ENCODE measurements at regions not wholly inside any gene's neighbourhood (a gene's known extent, or its start where the extent isn't known, plus 50 kb on each side); places are given as distances from the start of the nearest gene placed in this dataset.

DNA sequence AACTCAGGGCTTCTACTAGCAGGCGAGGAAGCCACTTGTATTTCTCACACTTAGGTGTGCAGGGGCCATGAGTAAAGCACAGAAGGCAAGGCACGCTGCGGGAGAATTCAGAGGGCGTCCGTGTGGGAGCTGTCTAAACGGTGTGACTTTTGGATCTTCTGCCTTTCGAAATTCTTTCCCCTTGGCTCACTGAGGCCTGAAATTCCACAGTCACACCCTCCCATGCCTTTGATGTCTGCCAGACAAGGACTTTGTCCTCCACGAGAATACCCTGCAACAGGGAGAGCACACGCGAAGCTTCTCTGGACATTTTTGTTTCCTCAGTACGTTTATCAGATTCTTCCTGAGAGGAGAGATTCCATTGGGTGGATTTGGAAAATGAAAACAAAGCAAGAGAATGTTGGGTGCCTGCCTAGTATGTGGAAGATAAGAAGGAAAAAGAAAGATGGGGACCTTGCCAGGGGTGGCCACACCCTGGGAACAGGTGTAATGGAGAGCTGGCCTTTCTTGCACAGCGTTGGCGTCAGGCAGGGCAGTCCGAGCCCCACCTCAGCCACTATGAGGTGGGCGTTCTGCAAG, 235.7 kb downstream of the MYLK4 start (continued):
- no peak for TF ChIP-seq ZNF530 (CRISPR knock-in tag; IDR thresholded peaks at IDR 0.05; ENCODE audit: low read depth)
- TF ChIP-seq, protein P1, sequence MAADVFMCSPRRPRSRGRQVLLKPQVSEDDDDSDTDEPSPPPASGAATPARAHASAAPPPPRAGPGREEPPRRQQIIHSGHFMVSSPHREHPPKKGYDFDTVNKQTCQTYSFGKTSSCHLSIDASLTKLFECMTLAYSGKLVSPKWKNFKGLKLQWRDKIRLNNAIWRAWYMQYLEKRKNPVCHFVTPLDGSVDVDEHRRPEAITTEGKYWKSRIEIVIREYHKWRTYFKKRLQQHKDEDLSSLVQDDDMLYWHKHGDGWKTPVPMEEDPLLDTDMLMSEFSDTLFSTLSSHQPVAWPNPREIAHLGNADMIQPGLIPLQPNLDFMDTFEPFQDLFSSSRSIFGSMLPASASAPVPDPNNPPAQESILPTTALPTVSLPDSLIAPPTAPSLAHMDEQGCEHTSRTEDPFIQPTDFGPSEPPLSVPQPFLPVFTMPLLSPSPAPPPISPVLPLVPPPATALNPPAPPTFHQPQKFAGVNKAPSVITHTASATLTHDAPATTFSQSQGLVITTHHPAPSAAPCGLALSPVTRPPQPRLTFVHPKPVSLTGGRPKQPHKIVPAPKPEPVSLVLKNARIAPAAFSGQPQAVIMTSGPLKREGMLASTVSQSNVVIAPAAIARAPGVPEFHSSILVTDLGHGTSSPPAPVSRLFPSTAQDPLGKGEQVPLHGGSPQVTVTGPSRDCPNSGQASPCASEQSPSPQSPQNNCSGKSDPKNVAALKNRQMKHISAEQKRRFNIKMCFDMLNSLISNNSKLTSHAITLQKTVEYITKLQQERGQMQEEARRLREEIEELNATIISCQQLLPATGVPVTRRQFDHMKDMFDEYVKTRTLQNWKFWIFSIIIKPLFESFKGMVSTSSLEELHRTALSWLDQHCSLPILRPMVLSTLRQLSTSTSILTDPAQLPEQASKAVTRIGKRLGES (CRISPR knock-in tag; IDR thresholded peaks at IDR 0.05; ENCODE audit: borderline replicate concordance), result 0 out of 2 replicates have a peak, but pooled peaks have one; percentile 64
- TF ChIP-seq, protein P2, sequence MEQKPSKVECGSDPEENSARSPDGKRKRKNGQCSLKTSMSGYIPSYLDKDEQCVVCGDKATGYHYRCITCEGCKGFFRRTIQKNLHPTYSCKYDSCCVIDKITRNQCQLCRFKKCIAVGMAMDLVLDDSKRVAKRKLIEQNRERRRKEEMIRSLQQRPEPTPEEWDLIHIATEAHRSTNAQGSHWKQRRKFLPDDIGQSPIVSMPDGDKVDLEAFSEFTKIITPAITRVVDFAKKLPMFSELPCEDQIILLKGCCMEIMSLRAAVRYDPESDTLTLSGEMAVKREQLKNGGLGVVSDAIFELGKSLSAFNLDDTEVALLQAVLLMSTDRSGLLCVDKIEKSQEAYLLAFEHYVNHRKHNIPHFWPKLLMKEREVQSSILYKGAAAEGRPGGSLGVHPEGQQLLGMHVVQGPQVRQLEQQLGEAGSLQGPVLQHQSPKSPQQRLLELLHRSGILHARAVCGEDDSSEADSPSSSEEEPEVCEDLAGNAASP (CRISPR knock-in tag; IDR thresholded peaks at IDR 0.05; ENCODE audit: borderline replicate concordance), result peak; percentile 68
- TF ChIP-seq, protein P3, sequence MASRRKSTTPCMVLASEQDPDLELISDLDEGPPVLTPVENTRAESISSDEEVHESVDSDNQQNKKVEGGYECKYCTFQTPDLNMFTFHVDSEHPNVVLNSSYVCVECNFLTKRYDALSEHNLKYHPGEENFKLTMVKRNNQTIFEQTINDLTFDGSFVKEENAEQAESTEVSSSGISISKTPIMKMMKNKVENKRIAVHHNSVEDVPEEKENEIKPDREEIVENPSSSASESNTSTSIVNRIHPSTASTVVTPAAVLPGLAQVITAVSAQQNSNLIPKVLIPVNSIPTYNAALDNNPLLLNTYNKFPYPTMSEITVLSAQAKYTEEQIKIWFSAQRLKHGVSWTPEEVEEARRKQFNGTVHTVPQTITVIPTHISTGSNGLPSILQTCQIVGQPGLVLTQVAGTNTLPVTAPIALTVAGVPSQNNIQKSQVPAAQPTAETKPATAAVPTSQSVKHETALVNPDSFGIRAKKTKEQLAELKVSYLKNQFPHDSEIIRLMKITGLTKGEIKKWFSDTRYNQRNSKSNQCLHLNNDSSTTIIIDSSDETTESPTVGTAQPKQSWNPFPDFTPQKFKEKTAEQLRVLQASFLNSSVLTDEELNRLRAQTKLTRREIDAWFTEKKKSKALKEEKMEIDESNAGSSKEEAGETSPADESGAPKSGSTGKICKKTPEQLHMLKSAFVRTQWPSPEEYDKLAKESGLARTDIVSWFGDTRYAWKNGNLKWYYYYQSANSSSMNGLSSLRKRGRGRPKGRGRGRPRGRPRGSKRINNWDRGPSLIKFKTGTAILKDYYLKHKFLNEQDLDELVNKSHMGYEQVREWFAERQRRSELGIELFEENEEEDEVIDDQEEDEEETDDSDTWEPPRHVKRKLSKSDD (CRISPR knock-in tag; IDR thresholded peaks at IDR 0.05; ENCODE audit: low read depth), result peak; percentile 69; the same call in 1 of the 2 replicates
- peak; percentile 90; the same call in 1 of the 2 replicates for TF ChIP-seq RFXAP (CRISPR knock-in tag; IDR thresholded peaks at IDR 0.05; ENCODE audit: borderline replicate concordance)
- no peak for TF ChIP-seq PRPF4 (IDR thresholded peaks at IDR 0.05; ENCODE audit: low read depth, low read length, poor library complexity, severe bottlenecking)
- TF ChIP-seq, protein P4, sequence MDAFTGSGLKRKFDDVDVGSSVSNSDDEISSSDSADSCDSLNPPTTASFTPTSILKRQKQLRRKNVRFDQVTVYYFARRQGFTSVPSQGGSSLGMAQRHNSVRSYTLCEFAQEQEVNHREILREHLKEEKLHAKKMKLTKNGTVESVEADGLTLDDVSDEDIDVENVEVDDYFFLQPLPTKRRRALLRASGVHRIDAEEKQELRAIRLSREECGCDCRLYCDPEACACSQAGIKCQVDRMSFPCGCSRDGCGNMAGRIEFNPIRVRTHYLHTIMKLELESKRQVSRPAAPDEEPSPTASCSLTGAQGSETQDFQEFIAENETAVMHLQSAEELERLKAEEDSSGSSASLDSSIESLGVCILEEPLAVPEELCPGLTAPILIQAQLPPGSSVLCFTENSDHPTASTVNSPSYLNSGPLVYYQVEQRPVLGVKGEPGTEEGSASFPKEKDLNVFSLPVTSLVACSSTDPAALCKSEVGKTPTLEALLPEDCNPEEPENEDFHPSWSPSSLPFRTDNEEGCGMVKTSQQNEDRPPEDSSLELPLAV (CRISPR knock-in tag; conservative IDR thresholded peaks at IDR 0.05; ENCODE audit: low read depth), result no peak
- TF ChIP-seq, protein P5, sequence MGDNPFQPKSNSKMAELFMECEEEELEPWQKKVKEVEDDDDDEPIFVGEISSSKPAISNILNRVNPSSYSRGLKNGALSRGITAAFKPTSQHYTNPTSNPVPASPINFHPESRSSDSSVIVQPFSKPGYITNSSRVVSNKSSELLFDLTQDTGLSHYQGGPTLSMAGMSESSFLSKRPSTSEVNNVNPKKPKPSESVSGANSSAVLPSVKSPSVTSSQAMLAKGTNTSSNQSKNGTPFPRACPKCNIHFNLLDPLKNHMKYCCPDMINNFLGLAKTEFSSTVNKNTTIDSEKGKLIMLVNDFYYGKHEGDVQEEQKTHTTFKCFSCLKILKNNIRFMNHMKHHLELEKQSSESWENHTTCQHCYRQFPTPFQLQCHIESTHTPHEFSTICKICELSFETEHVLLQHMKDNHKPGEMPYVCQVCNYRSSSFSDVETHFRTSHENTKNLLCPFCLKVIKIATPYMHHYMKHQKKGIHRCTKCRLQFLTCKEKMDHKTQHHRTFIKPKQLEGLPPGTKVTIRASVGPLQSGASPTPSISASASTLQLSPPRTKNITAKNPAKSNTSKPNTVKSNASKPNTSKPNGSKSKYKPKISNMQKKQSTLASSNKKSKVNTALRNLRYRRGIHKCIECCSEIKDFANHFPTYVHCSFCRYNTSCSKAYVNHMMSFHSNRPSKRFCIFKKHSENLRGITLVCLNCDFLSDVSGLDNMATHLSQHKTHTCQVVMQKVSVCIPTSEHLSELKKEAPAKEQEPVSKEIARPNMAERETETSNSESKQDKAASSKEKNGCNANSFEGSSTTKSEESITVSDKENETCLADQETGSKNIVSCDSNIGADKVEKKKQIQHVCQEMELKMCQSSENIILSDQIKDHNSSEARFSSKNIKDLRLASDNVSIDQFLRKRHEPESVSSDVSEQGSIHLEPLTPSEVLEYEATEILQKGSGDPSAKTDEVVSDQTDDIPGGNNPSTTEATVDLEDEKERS (CRISPR knock-in tag; IDR thresholded peaks at IDR 0.05), result peak; percentile 95
- peak; percentile 88 for TF ChIP-seq ARNT2 (CRISPR knock-in tag; IDR thresholded peaks at IDR 0.05; ENCODE audit: low read depth)
- peak; percentile 88 for TF ChIP-seq MIER2 (CRISPR knock-in tag; IDR thresholded peaks at IDR 0.05)
- TF ChIP-seq, protein P6, sequence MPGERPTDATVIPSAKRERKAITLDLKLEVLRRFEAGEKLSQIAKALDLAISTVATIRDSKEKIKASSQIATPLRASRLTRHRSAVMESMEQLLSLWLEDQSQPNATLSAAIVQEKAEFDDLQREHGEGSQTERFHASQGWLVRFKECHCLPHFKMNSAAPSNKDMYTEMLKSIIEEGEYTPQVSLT (CRISPR knock-in tag; IDR thresholded peaks at IDR 0.05; ENCODE audit: borderline replicate concordance, low read depth), result no peak
- TF ChIP-seq, protein P7, sequence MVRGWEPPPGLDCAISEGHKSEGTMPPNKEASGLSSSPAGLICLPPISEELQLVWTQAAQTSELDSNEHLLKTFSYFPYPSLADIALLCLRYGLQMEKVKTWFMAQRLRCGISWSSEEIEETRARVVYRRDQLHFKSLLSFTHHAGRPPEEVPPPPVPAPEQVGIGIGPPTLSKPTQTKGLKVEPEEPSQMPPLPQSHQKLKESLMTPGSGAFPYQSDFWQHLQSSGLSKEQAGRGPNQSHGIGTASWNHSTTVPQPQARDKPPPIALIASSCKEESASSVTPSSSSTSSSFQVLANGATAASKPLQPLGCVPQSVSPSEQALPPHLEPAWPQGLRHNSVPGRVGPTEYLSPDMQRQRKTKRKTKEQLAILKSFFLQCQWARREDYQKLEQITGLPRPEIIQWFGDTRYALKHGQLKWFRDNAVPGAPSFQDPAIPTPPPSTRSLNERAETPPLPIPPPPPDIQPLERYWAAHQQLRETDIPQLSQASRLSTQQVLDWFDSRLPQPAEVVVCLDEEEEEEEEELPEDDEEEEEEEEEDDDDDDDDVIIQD (CRISPR knock-in tag; IDR thresholded peaks at IDR 0.05; ENCODE audit: low read depth), result peak; percentile 93
- peak; percentile 85 for TF ChIP-seq JUN (CRISPR knock-in tag; IDR thresholded peaks at IDR 0.05)
